ENCODE measurements at regions not wholly inside any gene's neighbourhood (a gene's known extent, or its start where the extent isn't known, plus 50 kb on each side); places are given as distances from the start of the nearest gene placed in this dataset.

DNA sequence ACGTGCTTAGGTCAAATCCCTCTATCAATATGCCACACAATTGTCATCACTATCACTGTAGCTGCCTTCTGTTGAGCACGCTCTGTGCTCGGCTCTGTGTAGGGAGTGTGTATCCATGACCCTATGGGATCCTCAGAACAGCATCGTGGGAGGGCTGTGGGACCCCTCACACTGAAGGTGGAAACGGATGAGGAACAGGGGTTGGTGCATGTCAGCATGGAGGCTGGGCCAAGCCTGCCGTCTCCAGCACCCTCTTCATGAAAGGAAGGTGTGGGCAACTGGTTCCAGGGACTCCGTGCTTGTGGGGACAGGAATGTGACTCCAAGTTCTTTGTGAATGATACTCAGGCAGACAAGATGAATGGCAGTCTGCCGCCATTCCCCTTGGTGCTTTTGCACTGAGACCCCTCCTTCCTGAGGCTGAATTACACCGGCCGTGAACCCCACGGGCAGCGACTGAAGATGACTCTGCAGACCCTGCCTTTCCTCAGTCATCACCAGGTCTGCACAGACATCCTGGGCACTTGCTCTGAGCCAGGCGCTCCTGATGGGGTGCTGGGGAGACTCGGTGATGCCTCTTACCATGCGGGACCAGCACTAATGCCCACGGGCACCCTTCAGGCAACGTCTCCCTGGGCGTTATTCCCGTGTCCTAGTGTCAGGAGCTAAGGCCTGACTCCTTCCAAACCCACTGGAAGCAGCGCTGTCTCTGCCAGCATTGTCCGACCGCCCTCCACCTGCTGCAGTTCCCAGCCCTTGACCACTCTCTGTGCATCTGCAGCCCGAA, 495.2 kb downstream of the TCERG1L start:
- ATAC-seq (ENCODE audit: insufficient read depth, low FRiP score) = no peak

DNA sequence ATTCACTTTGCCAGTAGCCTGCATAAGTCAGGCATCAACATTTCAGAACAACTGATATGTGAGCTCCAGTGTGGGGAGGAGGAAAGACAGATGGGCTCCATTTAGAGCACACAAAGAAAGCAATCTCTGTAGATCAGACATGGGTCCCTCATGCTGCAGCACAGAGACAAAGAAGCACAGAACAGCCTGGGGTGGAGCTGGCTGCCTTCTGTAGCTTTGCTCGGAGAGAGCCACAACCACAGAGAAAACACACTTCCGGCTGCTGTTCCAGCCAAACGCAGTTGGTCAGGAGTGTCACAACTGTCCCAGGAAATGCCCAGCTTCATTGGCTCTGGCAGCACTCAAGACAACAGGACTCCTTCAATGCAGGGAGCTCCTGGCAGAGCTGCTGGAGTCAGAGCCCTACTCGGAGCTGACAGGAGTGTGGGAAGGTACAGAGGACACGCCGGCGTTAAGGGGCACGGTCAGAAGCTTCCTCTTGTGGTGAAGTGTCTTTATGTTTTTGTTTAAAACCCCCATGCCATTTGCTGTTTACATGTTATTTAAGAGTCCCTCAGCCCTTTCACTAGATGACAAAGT, 494.4 kb downstream of the TCERG1L start:
- peaks cover 0 to 7% (median 0%) of the 10 kb centered on the region in 4 donors for H3K9me3 ChIP-seq (ENCODE audit: control insufficient read depth in 4 of 4, insufficient read depth in 3 of 4, low read length in 3 of 4)
- H3K27ac ChIP-seq (ENCODE audit: low read depth in 1 of 2, low read length in 1 of 2) = no peak overlapping the region
- ATAC-seq (ENCODE audit: insufficient read depth, low FRiP score) = no peak
- TF ChIP-seq, protein P1, sequence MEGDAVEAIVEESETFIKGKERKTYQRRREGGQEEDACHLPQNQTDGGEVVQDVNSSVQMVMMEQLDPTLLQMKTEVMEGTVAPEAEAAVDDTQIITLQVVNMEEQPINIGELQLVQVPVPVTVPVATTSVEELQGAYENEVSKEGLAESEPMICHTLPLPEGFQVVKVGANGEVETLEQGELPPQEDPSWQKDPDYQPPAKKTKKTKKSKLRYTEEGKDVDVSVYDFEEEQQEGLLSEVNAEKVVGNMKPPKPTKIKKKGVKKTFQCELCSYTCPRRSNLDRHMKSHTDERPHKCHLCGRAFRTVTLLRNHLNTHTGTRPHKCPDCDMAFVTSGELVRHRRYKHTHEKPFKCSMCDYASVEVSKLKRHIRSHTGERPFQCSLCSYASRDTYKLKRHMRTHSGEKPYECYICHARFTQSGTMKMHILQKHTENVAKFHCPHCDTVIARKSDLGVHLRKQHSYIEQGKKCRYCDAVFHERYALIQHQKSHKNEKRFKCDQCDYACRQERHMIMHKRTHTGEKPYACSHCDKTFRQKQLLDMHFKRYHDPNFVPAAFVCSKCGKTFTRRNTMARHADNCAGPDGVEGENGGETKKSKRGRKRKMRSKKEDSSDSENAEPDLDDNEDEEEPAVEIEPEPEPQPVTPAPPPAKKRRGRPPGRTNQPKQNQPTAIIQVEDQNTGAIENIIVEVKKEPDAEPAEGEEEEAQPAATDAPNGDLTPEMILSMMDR (IDR thresholded peaks at IDR 0.05; ENCODE audit: control extremely low read depth, extremely low read depth) = no peak
- peaks cover 0 to 4% (median 0%) of the 10 kb centered on the region in 3 donors for H3K27me3 ChIP-seq (ENCODE audit: control insufficient read depth in 3 of 3, insufficient read depth in 3 of 3, low read length in 2 of 3)
- no peak overlapping the region for H3K9ac ChIP-seq (ENCODE audit: insufficient read depth in 1 of 2, low read length in 2 of 2)
- no peaks in the 10 kb centered on the region for H3K36me3 ChIP-seq (ENCODE audit: control insufficient read depth in 4 of 4, insufficient read depth in 4 of 4, low read length in 4 of 4)
- WGBS, 2 donors = 76 to 77% methylated on average over 8 of the region's 8 CpGs
- peak in 1 of 3 donors; percentile 3 for DNase-seq
- H3K4me3 ChIP-seq = no peak overlapping the region
- H3K4me1 ChIP-seq (ENCODE audit: control insufficient read depth in 5 of 5, insufficient read depth in 5 of 5, low read length in 5 of 5) = no peaks in the 10 kb centered on the region

More for the DNA sequence above, 495.2 kb downstream of the TCERG1L start:
- DNase-seq = no peak
- H3K36me3 ChIP-seq (ENCODE audit: control insufficient read depth in 4 of 4, insufficient read depth in 4 of 4, low read length in 4 of 4) = no peaks in the 10 kb centered on the region
- TF ChIP-seq, protein P1 (IDR thresholded peaks at IDR 0.05; ENCODE audit: control extremely low read depth, extremely low read depth) = no peak
- no peak overlapping the region for H3K9ac ChIP-seq (ENCODE audit: insufficient read depth in 1 of 2, low read length in 2 of 2)
- 81 to 89% methylated on average over 23 of the region's 23 CpGs for WGBS, 2 donors
- no peak overlapping the region for H3K27ac ChIP-seq (ENCODE audit: low read depth in 1 of 2, low read length in 1 of 2)
- peaks cover 0 to 7% (median 0%) of the 10 kb centered on the region in 4 donors for H3K9me3 ChIP-seq (ENCODE audit: control insufficient read depth in 4 of 4, insufficient read depth in 3 of 4, low read length in 3 of 4)
- H3K4me3 ChIP-seq = no peak overlapping the region
- H3K27me3 ChIP-seq (ENCODE audit: control insufficient read depth in 3 of 3, insufficient read depth in 3 of 3, low read length in 2 of 3) = peaks cover 0 to 4% (median 0%) of the 10 kb centered on the region in 3 donors
- H3K4me1 ChIP-seq (ENCODE audit: control insufficient read depth in 5 of 5, insufficient read depth in 5 of 5, low read length in 5 of 5) = no peaks in the 10 kb centered on the region

DNA sequence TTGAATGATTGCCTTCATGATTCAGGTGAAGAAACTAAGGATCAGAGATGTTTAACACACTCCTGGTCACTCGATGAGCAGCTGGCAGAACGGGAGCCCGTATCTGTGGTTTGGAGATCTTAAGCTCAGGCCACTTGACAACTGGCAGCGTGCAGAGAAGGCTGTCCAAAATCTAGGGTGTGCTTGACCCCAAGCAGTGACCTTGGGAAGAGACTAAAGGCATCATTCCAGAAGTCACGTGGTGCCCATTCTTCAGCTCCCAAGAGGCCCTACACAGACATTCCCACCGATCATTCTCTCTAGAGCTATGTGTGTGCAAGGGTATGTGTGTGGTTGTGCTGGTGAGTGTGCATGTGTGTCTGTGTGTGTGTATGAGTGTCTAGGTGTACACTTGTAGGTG, 493.8 kb downstream of the TCERG1L start:
- H3K9ac ChIP-seq (ENCODE audit: insufficient read depth in 1 of 2, low read length in 2 of 2) = no peak overlapping the region
- ATAC-seq (ENCODE audit: insufficient read depth, low FRiP score) (no peak), DNase-seq (no peak)
- H3K27me3 ChIP-seq (ENCODE audit: control insufficient read depth in 3 of 3, insufficient read depth in 3 of 3, low read length in 2 of 3) = peaks cover 0 to 4% (median 0%) of the 10 kb centered on the region in 3 donors
- no peak overlapping the region for H3K4me3 ChIP-seq
- H3K4me1 ChIP-seq (ENCODE audit: control insufficient read depth in 5 of 5, insufficient read depth in 5 of 5, low read length in 5 of 5) = no peaks in the 10 kb centered on the region
- no peaks in the 10 kb centered on the region for H3K36me3 ChIP-seq (ENCODE audit: control insufficient read depth in 4 of 4, insufficient read depth in 4 of 4, low read length in 4 of 4)
- TF ChIP-seq, protein P1 (IDR thresholded peaks at IDR 0.05; ENCODE audit: control extremely low read depth, extremely low read depth) = no peak
- H3K27ac ChIP-seq (ENCODE audit: low read depth in 1 of 2, low read length in 1 of 2) = no peak overlapping the region
- peaks cover 0 to 7% (median 0%) of the 10 kb centered on the region in 4 donors for H3K9me3 ChIP-seq (ENCODE audit: control insufficient read depth in 4 of 4, insufficient read depth in 3 of 4, low read length in 3 of 4)
- 68 to 87% methylated on average over 6 of the region's 6 CpGs for WGBS, 2 donors
